Femur (tissue), 1 donor: ENCODE measurements at regions not wholly inside any gene's neighbourhood (a gene's known extent, or its start where the extent isn't known, plus 50 kb on each side); places are given as distances from the start of the nearest gene placed in this dataset.

Experiments
- DNase-seq: peaks from one replicate; pipeline ENCODE4 v3.0.0-alpha.2; 2017

DNA sequence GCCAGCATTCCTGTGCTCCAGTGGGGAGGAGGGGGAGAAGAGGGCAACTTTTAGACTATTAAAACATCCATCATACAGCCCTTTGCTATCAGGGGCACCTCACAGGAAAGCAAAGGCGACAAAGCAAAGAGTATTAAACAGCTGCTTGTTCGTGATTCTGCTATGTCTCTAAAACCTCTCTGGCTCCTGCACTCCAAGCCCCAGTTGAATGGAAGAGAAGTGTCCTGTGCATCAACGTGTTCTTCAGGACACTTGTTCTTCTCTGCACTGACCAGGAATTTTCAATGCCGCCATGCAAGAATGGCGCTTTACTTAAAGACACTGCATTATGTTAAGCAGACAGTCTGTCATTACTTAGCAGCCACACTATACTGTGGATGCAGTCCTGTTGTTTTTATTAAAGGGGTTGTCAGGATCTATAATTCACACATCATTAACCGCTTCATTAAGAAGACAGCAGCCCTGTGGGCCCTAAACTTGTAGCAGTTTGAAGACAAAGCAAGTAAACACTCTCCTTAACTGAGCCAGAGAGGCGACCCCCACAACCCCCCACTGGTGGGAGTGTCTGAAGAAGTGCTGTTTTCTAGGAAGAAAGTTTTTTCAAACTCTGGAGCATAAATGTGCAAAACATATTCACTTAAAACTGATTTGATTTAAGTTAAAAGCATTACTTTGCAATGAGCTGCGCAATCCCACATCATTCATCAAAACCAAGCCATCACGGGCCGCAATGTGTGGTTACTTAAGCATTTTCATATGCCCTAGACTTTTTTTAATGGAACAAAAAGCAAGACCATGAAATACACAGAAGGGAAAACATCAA is 164.5 kb downstream of the ZNF608 start:
- DNase-seq, result no peak

DNA sequence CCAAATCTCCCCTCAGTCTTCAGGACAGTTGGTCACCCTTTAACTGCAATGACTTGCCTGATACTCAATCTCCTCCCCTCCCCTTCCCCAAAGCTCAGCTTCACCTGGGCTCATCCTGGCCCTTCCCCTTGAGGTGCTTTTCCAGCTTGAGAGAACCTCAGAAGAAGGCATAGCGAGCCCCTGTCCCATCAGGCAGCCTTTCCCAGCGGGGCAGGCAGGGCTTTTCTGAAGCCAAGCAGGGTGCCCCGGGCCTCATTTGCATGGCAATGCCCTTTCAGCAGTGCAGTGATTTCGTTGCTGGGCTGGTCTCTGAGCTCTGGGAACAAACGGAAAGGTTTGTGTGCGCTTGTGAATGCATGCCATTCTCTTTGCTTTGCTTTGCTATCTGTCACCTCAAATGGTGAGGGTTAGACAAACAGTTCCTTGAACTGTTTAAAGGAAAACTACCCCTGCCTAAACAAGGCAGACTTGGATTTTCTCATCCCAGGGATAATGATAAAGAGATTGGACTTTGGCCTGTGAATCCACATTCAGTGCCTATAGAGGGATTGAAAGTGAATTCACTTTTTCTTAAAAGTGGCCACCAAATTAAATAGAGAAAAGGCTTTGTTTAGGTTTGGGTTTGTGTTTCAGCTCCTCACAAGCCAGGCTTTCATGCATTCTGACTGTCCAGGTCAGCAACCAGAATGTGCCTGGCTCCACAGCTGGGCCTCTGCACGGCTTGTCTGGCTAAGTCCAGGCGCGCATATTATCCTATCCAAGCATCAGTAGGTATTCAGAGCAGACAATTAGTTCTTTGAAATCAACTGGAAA is 165.3 kb downstream of the ZNF608 start:
- no peak for DNase-seq

DNA sequence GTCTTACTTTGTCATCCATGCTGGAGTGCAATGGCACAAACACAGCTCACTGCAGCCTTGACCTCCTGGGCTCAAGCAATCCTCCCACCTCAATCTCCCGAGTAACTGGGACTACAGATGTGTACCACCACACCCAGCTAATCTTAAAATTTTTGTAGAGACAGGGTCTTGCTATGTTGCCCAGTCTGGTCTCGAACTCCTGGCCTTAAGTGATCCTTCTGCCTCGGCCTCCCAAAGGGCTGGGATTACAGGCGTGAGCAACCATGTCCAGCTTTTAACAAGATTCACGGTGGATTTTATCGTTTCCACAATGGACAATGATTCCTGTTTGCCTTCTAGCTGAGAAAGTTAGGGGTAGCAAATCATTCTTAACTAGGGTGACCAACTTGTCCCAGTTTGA is 165.9 kb downstream of the ZNF608 start:
- DNase-seq, result no peak

DNA sequence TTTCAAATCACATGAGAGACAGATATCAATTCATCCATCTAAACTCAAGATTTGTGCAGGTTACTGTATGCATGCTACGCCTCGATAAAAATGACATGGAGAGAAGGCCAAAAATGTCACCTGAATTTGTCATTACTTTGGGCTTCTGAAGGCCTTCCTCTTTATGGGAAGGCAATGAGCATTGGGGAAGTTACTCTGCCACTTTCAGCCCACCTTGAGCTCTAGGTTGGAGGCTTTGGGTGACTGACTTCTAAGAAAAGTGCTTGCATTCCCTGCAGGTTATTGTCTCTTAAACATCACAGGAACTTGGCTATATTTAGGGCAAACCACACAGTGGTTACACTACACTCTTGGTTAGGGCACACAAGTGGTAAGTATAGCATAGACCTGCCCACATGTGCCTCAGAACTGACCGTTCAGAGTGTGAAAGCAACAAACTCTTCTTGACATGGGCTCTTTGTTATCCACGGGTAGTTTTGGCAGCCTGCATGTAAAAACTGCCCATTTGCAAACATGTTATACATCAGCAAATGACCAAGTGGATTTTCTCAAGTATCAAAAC is 169.5 kb downstream of the ZNF608 start:
- DNase-seq, result peak; percentile 32

DNA sequence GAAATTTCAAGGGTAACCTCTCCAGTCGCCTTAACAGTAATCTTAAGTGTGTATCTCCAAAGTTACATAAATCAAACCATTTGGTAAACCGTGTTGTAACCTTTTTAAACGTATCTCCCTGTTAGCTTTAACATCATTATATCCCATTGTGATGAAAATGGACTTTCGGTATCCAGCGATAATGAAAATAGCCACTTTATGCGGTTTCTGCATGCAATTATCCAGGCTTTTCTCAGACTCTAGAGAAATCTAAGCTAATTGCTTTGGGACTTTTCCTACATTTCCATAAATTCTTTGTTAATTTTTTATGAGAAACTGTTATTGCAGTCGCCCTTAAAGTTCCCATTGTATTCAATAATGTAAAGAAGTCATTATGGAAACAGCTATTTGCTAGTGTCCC is 170.7 kb downstream of the ZNF608 start:
- no peak for DNase-seq

DNA sequence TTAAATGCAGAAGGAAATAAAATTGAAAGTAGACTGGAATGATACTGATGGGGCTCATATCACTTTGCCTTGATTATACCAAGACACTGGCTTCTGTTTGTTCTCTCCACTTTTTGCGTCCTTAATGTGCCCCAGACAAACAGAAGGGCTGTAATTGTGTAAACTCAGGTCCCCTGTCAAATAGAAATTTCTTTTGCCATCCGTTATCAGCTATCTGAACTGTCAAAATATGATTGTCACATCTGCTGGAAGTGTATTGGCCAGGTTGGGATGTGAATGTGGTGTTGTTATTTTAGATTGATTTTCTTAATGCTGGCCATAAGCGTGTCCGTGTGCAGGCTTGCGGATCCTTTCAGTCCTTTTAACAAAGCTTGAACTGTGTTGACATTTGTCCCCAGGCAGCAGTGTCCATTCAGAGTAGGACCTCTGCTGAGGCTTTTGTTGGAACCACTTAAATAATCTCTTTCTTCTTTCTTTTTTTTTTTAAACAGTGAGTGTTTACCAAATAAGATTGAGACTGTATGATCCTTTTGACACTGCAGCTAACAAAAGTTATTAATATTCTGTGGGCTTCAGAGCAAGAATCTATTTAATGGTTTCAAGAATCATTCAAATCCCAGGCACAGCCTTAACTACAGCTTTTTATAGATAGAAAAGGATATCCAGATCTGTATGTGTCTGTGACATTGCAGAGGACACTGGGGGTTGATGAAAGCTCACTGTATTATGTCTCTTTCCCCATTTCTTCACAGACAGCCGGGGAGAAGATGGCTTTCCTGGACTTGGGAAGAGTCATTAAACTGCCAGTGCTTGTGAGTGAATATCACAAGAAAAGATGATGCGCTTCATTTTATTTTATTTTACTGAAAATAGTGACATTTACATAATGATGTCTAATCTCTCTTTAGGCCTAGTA is 171.7 kb downstream of the ZNF608 start:
- DNase-seq, result no peak

DNA sequence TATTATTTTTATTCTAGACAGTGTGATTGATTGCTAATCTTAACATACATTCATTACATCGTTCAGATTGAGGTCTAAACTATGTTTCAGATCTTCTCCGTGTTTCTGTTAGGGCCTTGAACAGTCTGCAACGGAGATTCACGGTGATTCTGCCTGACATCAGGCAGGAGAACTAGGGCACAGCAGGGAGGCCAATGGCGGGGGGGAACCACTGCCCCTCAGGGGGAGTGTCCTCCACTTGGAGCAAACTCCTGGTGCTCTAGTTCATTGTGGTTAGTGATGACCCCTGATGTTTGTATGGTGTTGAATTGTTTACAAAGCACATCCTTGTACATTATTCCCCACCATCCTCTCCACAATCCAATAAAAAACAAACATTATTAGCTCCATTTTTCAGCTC is 173.5 kb downstream of the ZNF608 start:
- DNase-seq, result no peak

DNA sequence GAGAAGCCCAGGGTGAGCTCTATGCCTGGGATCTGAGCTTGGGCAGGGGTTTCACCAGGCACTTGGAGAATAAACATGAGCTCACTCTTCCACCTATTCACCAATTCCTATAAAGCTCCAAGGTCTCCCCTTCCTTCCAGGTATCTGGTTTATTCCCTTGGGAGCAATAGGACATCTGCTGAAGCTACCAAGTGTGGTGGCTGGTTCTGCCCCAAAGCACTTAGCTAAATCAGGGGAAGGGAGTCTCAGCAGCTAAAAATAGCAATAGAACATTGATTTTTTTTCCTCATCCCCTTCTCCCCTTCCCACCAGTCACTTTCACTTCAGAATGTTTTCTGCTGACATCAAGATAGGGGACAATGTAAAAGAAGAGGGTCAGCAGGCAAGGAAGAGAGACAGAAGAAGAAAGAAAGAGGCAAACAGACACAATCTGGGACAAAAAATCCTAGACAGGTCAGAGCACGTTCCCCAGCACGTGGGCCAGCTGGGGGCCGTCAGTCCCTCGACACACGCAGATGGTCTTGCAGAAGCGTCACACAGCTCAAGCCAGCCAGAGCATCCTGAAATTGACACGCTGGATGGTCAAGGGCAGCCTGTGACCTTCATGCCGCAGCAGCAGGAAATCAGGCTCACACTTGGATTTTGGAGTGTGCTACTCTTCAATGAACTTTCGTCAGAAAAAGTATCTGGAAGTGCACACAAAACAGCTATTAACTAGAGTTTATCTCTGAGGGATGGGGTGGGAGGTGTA is 176.0 kb downstream of the ZNF608 start:
- DNase-seq, result no peak

DNA sequence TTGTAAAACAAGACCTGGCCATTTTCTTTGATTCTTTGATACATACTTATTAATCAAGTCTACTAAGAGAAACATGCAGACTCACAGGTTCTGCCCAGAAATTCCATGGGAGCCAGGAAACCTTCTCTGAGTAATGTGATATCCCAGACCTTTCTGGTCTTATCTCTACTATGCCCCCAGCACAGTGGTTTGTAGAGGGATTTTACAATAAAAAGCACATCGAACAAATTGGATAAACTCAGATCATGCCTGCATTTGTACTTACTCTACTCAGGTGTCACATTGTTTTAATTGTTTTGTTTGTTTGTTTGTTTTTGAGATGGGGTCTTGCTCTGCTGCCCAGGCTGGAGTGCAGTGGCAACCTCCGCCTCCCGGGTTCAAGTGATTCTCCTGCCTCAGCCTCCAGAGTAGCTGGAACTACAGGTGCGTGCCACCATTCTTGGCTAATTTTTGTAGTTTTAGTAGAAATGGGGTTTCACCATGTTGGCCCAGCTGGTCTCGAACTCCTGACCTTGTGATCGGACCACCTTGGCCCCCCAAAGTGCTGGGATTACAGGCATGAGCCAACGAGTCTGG is 179.5 kb downstream of the ZNF608 start:
- DNase-seq, result no peak

DNA sequence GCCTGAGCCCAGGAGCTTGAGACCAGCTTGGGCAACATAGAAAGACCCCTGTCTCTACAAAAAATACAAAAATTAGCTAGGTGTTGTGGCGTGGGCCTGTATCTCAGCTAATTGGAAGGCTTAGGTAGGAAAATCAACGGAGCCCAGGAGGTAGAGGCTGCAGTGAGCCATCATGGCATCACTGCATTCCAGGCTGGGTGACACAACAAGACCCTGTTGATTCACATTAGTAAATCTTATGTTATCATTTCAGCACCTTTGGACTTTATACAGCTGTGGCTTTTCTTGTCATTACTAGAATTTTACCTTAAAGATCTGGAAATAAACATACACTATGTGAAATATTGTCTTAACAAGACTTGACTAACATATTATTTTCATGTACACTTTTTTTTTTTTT is 185.0 kb downstream of the ZNF608 start:
- no peak for DNase-seq

DNA sequence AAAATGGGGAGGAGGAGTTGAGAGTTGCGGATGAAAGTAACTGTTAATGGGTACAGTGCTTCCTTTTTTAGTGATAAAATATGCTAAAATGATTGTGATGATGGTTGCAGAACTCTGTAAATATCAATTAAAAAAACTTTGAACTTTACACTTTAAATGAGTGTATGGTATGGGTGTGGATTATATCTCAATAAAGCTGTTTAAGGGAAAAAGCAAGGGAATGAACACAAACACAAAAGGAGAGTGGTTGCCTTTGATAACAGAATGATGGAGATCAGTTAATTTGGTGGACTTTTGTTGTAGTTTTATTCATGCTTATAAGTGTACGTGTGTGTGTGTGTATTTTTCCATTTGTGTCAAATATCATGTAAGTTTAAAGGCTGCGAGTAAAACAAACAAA is 186.1 kb downstream of the ZNF608 start:
- DNase-seq, result no peak

DNA sequence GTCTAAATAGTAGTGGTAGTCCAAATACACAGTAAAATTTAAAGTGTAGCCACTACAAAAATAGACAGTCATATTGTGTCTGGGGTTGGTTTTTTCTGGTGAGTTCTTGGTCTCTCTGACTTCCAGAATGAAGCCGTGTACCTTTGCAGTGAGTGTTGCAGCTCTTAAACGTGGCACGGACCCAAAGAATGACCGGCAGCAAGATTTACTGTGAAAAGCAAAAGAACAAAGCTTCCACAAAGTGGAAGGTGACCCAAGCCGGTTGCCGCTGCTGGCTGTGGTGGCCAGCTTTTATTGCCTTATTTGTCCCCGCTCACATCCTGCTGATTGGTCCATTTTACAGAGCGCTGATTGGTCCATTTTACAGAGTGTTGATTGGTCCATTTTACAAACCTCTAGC is 188.7 kb downstream of the ZNF608 start:
- DNase-seq, result no peak

DNA sequence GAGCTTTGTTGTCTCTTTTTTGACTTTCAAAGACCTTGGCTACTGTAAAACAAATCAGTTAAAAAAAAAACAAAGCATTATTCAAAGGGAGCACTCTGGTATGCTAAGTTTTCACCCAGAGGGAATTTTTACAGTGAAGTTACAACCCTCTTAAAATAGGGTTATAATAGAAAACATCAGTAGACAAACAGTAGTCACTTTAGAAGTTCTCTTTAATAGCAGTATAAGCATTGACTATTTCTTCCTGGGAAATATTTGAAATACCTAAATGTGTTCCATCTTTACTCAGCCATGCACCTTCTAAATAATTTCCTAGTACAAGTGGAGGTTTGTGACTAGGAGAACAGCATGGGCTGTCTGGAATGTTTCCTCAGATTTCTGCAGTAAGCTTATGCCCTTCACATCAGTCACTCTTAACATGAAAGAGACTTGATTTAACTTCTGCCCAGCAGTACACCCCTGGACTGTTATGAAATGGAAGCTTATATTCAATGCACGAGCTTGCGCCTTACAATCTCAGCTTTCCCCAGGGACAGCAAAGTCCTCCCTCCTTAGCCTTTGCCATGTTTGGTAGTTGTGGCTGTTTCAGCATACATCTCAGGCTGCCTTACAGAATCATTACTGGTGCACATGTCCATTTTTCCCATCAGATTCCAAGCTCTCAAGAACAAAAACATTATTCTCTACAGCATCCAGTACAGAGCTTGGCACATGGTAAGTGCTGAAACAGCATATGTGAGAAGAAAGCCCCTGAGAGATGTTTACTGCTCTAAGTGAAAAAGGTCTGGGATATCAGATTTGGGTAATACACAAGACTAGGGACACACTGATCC is 191.5 kb downstream of the ZNF608 start:
- DNase-seq, result no peak

DNA sequence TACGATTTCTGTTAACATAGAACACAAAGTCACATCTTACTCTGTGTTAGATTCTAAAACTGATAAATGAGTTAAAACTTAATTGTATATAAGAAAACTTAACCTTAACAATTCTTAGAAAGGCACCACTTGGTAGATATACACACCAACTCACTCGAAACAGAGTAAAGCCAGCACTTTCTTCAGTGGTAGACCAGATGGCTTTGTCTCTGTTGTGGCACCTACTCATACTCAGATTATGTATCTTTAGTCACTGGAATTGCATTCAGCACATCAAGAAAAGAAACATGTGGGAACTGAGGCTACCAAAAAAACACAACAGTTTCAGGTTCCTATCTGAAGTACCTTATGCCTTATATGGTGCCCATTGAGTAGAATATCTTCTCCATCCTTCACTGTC is 192.5 kb downstream of the ZNF608 start:
- no peak for DNase-seq

DNA sequence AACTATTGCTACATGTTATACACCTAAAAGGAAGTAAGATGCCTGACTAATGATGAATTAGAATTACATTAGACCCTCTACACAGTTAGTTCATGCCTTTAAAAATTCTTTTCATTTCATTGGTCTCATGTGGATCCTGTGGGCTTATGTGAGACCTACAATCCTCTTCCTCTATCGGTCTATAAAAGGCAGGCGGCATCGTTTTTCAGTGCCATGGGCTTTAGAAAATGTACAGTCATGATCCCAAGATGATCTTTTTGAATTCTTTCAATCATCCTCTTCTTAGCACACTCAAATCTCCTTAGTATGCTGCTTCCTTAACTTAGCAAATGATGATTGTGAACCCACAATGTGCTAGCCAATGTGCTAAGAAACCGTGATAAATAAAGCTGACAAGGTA is 193.9 kb downstream of the ZNF608 start:
- no peak for DNase-seq

DNA sequence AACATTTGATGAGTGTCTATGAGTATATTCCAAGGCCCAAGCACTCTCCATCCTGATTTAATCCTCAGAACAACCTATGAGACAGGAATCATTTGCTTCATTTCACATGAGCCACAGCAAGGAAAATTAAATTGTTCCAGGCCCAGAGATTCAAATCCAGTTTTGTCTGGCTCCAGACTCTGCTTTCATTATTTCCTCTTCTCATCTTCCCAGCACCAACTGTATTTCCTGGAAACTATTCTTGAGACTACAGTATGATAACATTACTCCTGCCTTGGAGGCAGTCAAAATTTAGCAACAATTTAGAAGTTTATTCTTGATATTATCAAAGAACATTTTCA is 194.5 kb downstream of the ZNF608 start:
- DNase-seq, result no peak

DNA sequence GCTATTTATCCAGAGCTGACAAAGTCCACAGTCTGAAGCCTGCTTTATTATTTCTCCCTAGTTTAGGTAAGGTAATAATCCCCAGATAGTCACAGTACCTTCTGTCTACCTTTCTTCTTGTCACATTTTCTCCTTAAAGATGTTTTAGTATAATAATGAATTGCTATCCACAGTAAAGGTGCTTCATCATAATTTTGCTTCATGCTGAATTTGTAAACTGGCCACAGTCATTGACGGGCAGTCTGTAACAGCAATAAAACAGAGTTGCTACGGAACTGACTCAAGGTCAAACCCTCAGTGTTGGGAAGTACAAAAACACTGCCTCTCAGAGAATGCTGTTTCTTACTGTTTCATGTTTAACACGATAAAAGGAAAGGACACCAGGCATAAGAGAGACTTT is 195.7 kb downstream of the ZNF608 start:
- no peak for DNase-seq

DNA sequence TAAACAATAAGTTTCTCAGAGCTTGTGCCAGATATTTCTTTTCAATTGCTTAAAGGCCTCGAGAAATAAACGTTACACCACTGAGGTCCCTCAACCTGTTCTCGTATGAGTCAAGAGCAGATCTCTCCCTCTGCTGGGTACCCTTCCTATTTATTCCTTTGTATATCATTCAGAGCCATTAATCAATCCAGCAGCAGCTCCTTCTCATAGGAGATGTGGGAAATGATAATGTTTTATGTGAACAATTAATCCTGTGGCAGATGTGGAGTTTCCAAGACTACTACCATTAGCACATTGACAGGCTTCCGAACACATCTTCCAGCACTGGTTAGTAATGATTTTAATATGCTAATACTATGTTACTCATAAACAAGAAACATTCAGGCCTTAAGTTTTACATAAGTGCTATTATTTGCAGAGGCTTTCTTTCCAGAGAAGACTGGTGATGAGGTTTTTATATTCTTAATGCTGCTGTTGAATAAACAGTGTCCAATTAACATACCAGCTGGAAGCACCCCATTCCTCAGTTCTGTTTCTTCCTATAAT is 196.5 kb downstream of the ZNF608 start:
- DNase-seq, result no peak

DNA sequence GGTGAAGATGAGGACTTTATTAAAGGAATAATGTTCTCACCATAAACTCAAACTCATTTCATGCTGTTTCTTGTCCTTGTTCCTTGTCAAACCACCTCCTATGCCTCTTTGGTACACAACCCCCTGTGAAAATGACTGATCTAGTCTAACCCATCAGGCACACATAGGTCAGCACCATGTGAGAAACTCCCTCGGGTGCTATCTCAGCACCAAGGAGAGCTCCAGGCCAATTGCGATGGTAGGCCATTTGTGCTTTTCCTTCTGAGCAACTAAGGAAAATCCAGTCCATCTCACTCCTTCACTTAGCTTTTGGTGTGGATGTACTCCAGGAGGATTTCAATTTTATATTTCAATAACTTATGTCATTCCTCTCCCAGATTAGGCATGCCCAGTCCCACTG is 199.8 kb downstream of the ZNF608 start:
- no peak for DNase-seq

DNA sequence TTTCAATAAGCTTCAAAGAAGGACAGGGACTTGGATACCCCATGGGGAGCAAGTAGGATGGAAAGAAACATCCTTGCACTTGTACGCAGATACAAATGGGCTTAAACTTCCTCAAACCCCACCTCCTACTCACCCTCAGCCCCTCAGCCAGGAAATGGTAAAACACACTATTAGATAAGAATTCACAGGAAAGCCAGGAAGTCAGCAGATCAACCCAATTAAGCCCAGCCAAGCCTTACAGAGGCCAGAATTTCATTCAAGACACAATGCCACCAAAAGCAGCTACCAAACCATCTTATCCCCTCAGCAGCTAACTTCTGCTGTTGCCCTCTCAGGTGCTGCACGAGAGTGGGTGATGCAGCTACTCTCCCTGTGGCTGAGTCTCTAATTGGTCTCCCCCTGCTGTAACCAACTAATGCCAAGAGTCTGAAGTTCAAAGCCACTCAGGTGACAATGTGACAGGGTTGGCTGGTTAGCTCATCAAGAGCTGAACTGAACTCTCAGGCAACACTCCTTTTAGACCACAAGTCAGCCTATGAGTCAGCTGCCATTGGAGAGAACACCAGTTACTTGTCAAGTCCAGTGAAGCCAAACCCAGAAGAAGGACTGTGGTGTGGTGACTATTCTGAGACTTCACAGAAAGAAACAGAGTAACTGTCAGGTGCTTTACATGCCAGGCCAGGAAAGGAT is 201.9 kb downstream of the ZNF608 start:
- no peak for DNase-seq
